ENCODE measurements at regions not wholly inside any gene's neighbourhood (a gene's known extent, or its start where the extent isn't known, plus 50 kb on each side); places are given as distances from the start of the nearest gene placed in this dataset.

- no peak for DNase-seq
Observed at GRCh38 chr5:166963596-166963995, 1327.8 kb upstream of the WWC1 start.

- no peak for DNase-seq
Observed at GRCh38 chr5:166977911-166978422, 1313.5 kb upstream of the WWC1 start.

GRCh38 chr5:166979307-166979895, 1312.0 kb upstream of the WWC1 start:
- no peak for DNase-seq

GRCh38 chr5:166980666-166981065, 1310.8 kb upstream of the WWC1 start:
- no peak for DNase-seq

GRCh38 chr5:166982226-166982625, 1309.2 kb upstream of the WWC1 start:
- no peak for DNase-seq

- no peak for DNase-seq
Observed at GRCh38 chr5:166991601-166992000, 1299.8 kb upstream of the WWC1 start.

GRCh38 chr5:166992108-166992507, 1299.3 kb upstream of the WWC1 start:
- no peak for DNase-seq

GRCh38 chr5:166992874-166993722, 1298.3 kb upstream of the WWC1 start:
- DNase-seq, result no peak

- DNase-seq, result no peak
Observed at GRCh38 chr5:166994226-166994625, 1297.2 kb upstream of the WWC1 start.

GRCh38 chr5:167001246-167001645, 1290.2 kb upstream of the WWC1 start:
- DNase-seq, result no peak

GRCh38 chr5:167008705-167009104, 1282.7 kb upstream of the WWC1 start:
- DNase-seq, result no peak

GRCh38 chr5:167011196-167011595, 1280.2 kb upstream of the WWC1 start:
- DNase-seq, result no peak

GRCh38 chr5:167012123-167013034, 1279.1 kb upstream of the WWC1 start:
- no peak for DNase-seq

GRCh38 chr5:167014401-167015056, 1276.9 kb upstream of the WWC1 start:
- no peak for DNase-seq

GRCh38 chr5:167020418-167020817, 1271.0 kb upstream of the WWC1 start:
- DNase-seq, result no peak

- DNase-seq, result no peak
Observed at GRCh38 chr5:167029488-167029887, 1262.0 kb upstream of the WWC1 start.

GRCh38 chr5:167030500-167031120, 1260.8 kb upstream of the WWC1 start:
- DNase-seq, result no peak

GRCh38 chr5:167036585-167036984, 1254.9 kb upstream of the WWC1 start:
- no peak for DNase-seq

GRCh38 chr5:167049043-167049663, 1242.3 kb upstream of the WWC1 start:
- DNase-seq, result no peak

- DNase-seq, result no peak
Observed at GRCh38 chr5:167049771-167050567, 1241.5 kb upstream of the WWC1 start.

Measured in CD4-positive, alpha-beta T cell treated with Interleukin-6 for 4 hours (primary cell).